Femur (tissue), 1 donor: ENCODE measurements at regions not wholly inside any gene's neighbourhood (a gene's known extent, or its start where the extent isn't known, plus 50 kb on each side); places are given as distances from the start of the nearest gene placed in this dataset.

Experiments
- DNase-seq: peaks from one replicate; pipeline ENCODE4 v3.0.0-alpha.2; 2017

- DNase-seq, result no peak
These were observed 236.5 kb downstream of the C16orf95 start for GRCh38 chr16:87080571-87081167.

GRCh38 chr16:87085441-87085840, 231.8 kb downstream of the C16orf95 start:
- DNase-seq, result no peak

GRCh38 chr16:87086156-87086555, 231.0 kb downstream of the C16orf95 start:
- DNase-seq, result peak; percentile 43

- no peak for DNase-seq
These were observed 230.6 kb downstream of the C16orf95 start for GRCh38 chr16:87086575-87086974.

GRCh38 chr16:87092958-87093357, 224.2 kb downstream of the C16orf95 start:
- DNase-seq, result no peak

GRCh38 chr16:87093804-87094555, 223.2 kb downstream of the C16orf95 start:
- DNase-seq, result no peak

- no peak for DNase-seq
These were observed 222.7 kb downstream of the C16orf95 start for GRCh38 chr16:87094556-87094865.

- no peak for DNase-seq
These were observed 221.9 kb downstream of the C16orf95 start for GRCh38 chr16:87095271-87095670.

- DNase-seq, result no peak
These were observed 220.4 kb downstream of the C16orf95 start for GRCh38 chr16:87096746-87097333.

- DNase-seq, result no peak
These were observed 218.8 kb downstream of the C16orf95 start for GRCh38 chr16:87098361-87098760.

- no peak for DNase-seq
These were observed 218.0 kb downstream of the C16orf95 start for GRCh38 chr16:87098976-87099720.

GRCh38 chr16:87100306-87101058, 216.7 kb downstream of the C16orf95 start:
- no peak for DNase-seq

- DNase-seq, result no peak
These were observed 215.3 kb downstream of the C16orf95 start for GRCh38 chr16:87101903-87102302.

GRCh38 chr16:87107201-87107600, 210.0 kb downstream of the C16orf95 start:
- no peak for DNase-seq

- DNase-seq, result no peak
These were observed 208.9 kb downstream of the C16orf95 start for GRCh38 chr16:87108278-87108677.

GRCh38 chr16:87108941-87109340, 208.3 kb downstream of the C16orf95 start:
- DNase-seq, result no peak

- no peak for DNase-seq
These were observed 202.4 kb downstream of the C16orf95 start for GRCh38 chr16:87114832-87115231.

- no peak for DNase-seq
These were observed 201.5 kb downstream of the C16orf95 start for GRCh38 chr16:87115646-87116045.

GRCh38 chr16:87117936-87118335, 199.3 kb downstream of the C16orf95 start:
- DNase-seq, result no peak

GRCh38 chr16:87119168-87119567, 198.0 kb downstream of the C16orf95 start:
- no peak for DNase-seq

- DNase-seq, result no peak
These were observed 197.4 kb downstream of the C16orf95 start for GRCh38 chr16:87119748-87120147.

- no peak for DNase-seq
These were observed 195.4 kb downstream of the C16orf95 start for GRCh38 chr16:87121816-87122215.
